ENCODE measurements at regions not wholly inside any gene's neighbourhood (a gene's known extent, or its start where the extent isn't known, plus 50 kb on each side); places are given as distances from the start of the nearest gene placed in this dataset.

GRCh38 chr7:130982160-130982638, 248.2 kb upstream of the KLF14 start:
- peak in 4 of 9 donors; percentile 15 to 56 (median 28) for DNase-seq (ENCODE audit: low read depth in 6 of 9, low spot score in 9 of 9)
- H3K4me3 ChIP-seq (ENCODE audit: low read length in 2 of 2): no peak overlapping the region
- no peaks in the 10 kb centered on the region for H3K27me3 ChIP-seq (ENCODE audit: control insufficient read depth in 2 of 2, insufficient read depth in 1 of 2, low read length in 1 of 2)
- H3K9me3 ChIP-seq (ENCODE audit: control insufficient read depth in 2 of 2, insufficient read depth in 1 of 2, low read length in 1 of 2): no peaks in the 10 kb centered on the region
- WGBS: 21% methylated on average over 3 of the region's 3 CpGs
- H3K4me1 ChIP-seq (ENCODE audit: control insufficient read depth in 2 of 2, insufficient read depth in 2 of 2, low read length in 2 of 2): no peaks in the 10 kb centered on the region
- H3K27ac ChIP-seq (ENCODE audit: low read depth in 1 of 2, low read length in 1 of 2): no peak overlapping the region
- H3K36me3 ChIP-seq (ENCODE audit: control insufficient read depth in 2 of 2, insufficient read depth in 2 of 2, low read length in 1 of 2): no peaks in the 10 kb centered on the region

- Histone ChIP-seq H3K4me3 (ENCODE audit: low read length in 2 of 2) (no peak overlapping the region), H3K27ac (ENCODE audit: low read depth in 1 of 2, low read length in 1 of 2) (no peak overlapping the region), H3K36me3 (ENCODE audit: control insufficient read depth in 2 of 2, insufficient read depth in 2 of 2, low read length in 1 of 2) (no peaks in the 10 kb centered on the region), H3K4me1 (ENCODE audit: control insufficient read depth in 2 of 2, insufficient read depth in 2 of 2, low read length in 2 of 2) (no peaks in the 10 kb centered on the region), H3K9me3 (ENCODE audit: control insufficient read depth in 2 of 2, insufficient read depth in 1 of 2, low read length in 1 of 2) (no peaks in the 10 kb centered on the region), H3K27me3 (ENCODE audit: control insufficient read depth in 2 of 2, insufficient read depth in 1 of 2, low read length in 1 of 2) (no peaks in the 10 kb centered on the region)
- WGBS: 10% methylated on average over 3 of the region's 3 CpGs
- no peak for DNase-seq (ENCODE audit: low read depth in 6 of 9, low spot score in 9 of 9)
These were observed 248.6 kb upstream of the KLF14 start for GRCh38 chr7:130982651-130983050.

GRCh38 chr7:130985361-130985760, 251.4 kb upstream of the KLF14 start:
- 97% methylated on average over 4 of the region's 4 CpGs for WGBS
- H3K4me1 ChIP-seq (ENCODE audit: control insufficient read depth in 2 of 2, insufficient read depth in 2 of 2, low read length in 2 of 2): no peaks in the 10 kb centered on the region

GRCh38 chr7:130986261-130986690, 252.3 kb upstream of the KLF14 start:
- 94% methylated on average over 7 of the region's 7 CpGs for WGBS
- H3K36me3 ChIP-seq (ENCODE audit: control insufficient read depth in 2 of 2, insufficient read depth in 2 of 2, low read length in 1 of 2): no peaks in the 10 kb centered on the region
- H3K27ac ChIP-seq (ENCODE audit: low read depth in 1 of 2, low read length in 1 of 2): no peak overlapping the region
- no peaks in the 10 kb centered on the region for H3K27me3 ChIP-seq (ENCODE audit: control insufficient read depth in 2 of 2, insufficient read depth in 1 of 2, low read length in 1 of 2)
- no peak for DNase-seq (ENCODE audit: low read depth in 6 of 9, low spot score in 9 of 9)
- H3K9me3 ChIP-seq (ENCODE audit: control insufficient read depth in 2 of 2, insufficient read depth in 1 of 2, low read length in 1 of 2): no peaks in the 10 kb centered on the region
- no peak overlapping the region for H3K4me3 ChIP-seq (ENCODE audit: low read length in 2 of 2)
- H3K4me1 ChIP-seq (ENCODE audit: control insufficient read depth in 2 of 2, insufficient read depth in 2 of 2, low read length in 2 of 2): no peaks in the 10 kb centered on the region

More at GRCh38 chr7:130985361-130985760, 251.4 kb upstream of the KLF14 start:
- DNase-seq (ENCODE audit: low read depth in 6 of 9, low spot score in 9 of 9): no peak
- H3K27ac ChIP-seq (ENCODE audit: low read depth in 1 of 2, low read length in 1 of 2): no peak overlapping the region
- no peaks in the 10 kb centered on the region for H3K9me3 ChIP-seq (ENCODE audit: control insufficient read depth in 2 of 2, insufficient read depth in 1 of 2, low read length in 1 of 2)
- no peaks in the 10 kb centered on the region for H3K36me3 ChIP-seq (ENCODE audit: control insufficient read depth in 2 of 2, insufficient read depth in 2 of 2, low read length in 1 of 2)
- H3K4me3 ChIP-seq (ENCODE audit: low read length in 2 of 2): no peak overlapping the region
- H3K27me3 ChIP-seq (ENCODE audit: control insufficient read depth in 2 of 2, insufficient read depth in 1 of 2, low read length in 1 of 2): no peaks in the 10 kb centered on the region

GRCh38 chr7:130987092-130987491, 253.1 kb upstream of the KLF14 start:
- DNase-seq (ENCODE audit: low read depth in 6 of 9, low spot score in 9 of 9): no peak
- no peak overlapping the region for H3K27ac ChIP-seq (ENCODE audit: low read depth in 1 of 2, low read length in 1 of 2)
- no peaks in the 10 kb centered on the region for H3K36me3 ChIP-seq (ENCODE audit: control insufficient read depth in 2 of 2, insufficient read depth in 2 of 2, low read length in 1 of 2)
- H3K9me3 ChIP-seq (ENCODE audit: control insufficient read depth in 2 of 2, insufficient read depth in 1 of 2, low read length in 1 of 2): no peaks in the 10 kb centered on the region
- 98% methylated on average over 4 of the region's 4 CpGs for WGBS
- no peak overlapping the region for H3K4me3 ChIP-seq (ENCODE audit: low read length in 2 of 2)
- H3K27me3 ChIP-seq (ENCODE audit: control insufficient read depth in 2 of 2, insufficient read depth in 1 of 2, low read length in 1 of 2): no peaks in the 10 kb centered on the region
- no peaks in the 10 kb centered on the region for H3K4me1 ChIP-seq (ENCODE audit: control insufficient read depth in 2 of 2, insufficient read depth in 2 of 2, low read length in 2 of 2)

- Histone ChIP-seq H3K9me3 (ENCODE audit: control insufficient read depth in 2 of 2, insufficient read depth in 1 of 2, low read length in 1 of 2) (no peaks in the 10 kb centered on the region), H3K27me3 (ENCODE audit: control insufficient read depth in 2 of 2, insufficient read depth in 1 of 2, low read length in 1 of 2) (no peaks in the 10 kb centered on the region), H3K4me3 (ENCODE audit: low read length in 2 of 2) (no peak overlapping the region), H3K36me3 (ENCODE audit: control insufficient read depth in 2 of 2, insufficient read depth in 2 of 2, low read length in 1 of 2) (no peaks in the 10 kb centered on the region), H3K4me1 (ENCODE audit: control insufficient read depth in 2 of 2, insufficient read depth in 2 of 2, low read length in 2 of 2) (no peaks in the 10 kb centered on the region), H3K27ac (ENCODE audit: low read depth in 1 of 2, low read length in 1 of 2) (no peak overlapping the region)
- 78% methylated on average over 5 of the region's 5 CpGs for WGBS
- DNase-seq (ENCODE audit: low read depth in 6 of 9, low spot score in 9 of 9): no peak
These were observed 254.4 kb upstream of the KLF14 start for GRCh38 chr7:130988443-130988842.

- no peak overlapping the region for H3K4me3 ChIP-seq (ENCODE audit: low read length in 2 of 2)
- H3K36me3 ChIP-seq (ENCODE audit: control insufficient read depth in 2 of 2, insufficient read depth in 2 of 2, low read length in 1 of 2): no peaks in the 10 kb centered on the region
- no peaks in the 10 kb centered on the region for H3K4me1 ChIP-seq (ENCODE audit: control insufficient read depth in 2 of 2, insufficient read depth in 2 of 2, low read length in 2 of 2)
- H3K27me3 ChIP-seq (ENCODE audit: control insufficient read depth in 2 of 2, insufficient read depth in 1 of 2, low read length in 1 of 2): no peaks in the 10 kb centered on the region
- no peak overlapping the region for H3K27ac ChIP-seq (ENCODE audit: low read depth in 1 of 2, low read length in 1 of 2)
- WGBS: 91% methylated on average over 2 of the region's 2 CpGs
- no peaks in the 10 kb centered on the region for H3K9me3 ChIP-seq (ENCODE audit: control insufficient read depth in 2 of 2, insufficient read depth in 1 of 2, low read length in 1 of 2)
- no peak for DNase-seq (ENCODE audit: low read depth in 6 of 9, low spot score in 9 of 9)
These were observed 255.2 kb upstream of the KLF14 start for GRCh38 chr7:130989101-130989795.

- H3K4me1 ChIP-seq (ENCODE audit: control insufficient read depth in 2 of 2, insufficient read depth in 2 of 2, low read length in 2 of 2): no peaks in the 10 kb centered on the region
These were observed 256.3 kb upstream of the KLF14 start for GRCh38 chr7:130990178-130990832.

GRCh38 chr7:130993671-130994365, 259.8 kb upstream of the KLF14 start:
- Histone ChIP-seq H3K27ac (ENCODE audit: low read depth in 1 of 2, low read length in 1 of 2) (peak overlapping the region in 1 of 2 donors; percentile 77), H3K27me3 (ENCODE audit: control insufficient read depth in 2 of 2, insufficient read depth in 1 of 2, low read length in 1 of 2) (no peaks in the 10 kb centered on the region), H3K36me3 (ENCODE audit: control insufficient read depth in 2 of 2, insufficient read depth in 2 of 2, low read length in 1 of 2) (no peaks in the 10 kb centered on the region), H3K4me3 (ENCODE audit: low read length in 2 of 2) (no peak overlapping the region), H3K9me3 (ENCODE audit: control insufficient read depth in 2 of 2, insufficient read depth in 1 of 2, low read length in 1 of 2) (no peaks in the 10 kb centered on the region), H3K4me1 (ENCODE audit: control insufficient read depth in 2 of 2, insufficient read depth in 2 of 2, low read length in 2 of 2) (peaks cover 2 to 5% of the 10 kb centered on the region in 2 donors)
- WGBS: 95% methylated on average over 11 of the region's 11 CpGs
- no peak for DNase-seq (ENCODE audit: low read depth in 6 of 9, low spot score in 9 of 9)

More at GRCh38 chr7:130990178-130990832, 256.3 kb upstream of the KLF14 start:
- 80% methylated on average over 16 of the region's 16 CpGs for WGBS
- DNase-seq (ENCODE audit: low read depth in 6 of 9, low spot score in 9 of 9): no peak
- no peak overlapping the region for H3K4me3 ChIP-seq (ENCODE audit: low read length in 2 of 2)
- no peaks in the 10 kb centered on the region for H3K27me3 ChIP-seq (ENCODE audit: control insufficient read depth in 2 of 2, insufficient read depth in 1 of 2, low read length in 1 of 2)
- H3K9me3 ChIP-seq (ENCODE audit: control insufficient read depth in 2 of 2, insufficient read depth in 1 of 2, low read length in 1 of 2): no peaks in the 10 kb centered on the region
- H3K27ac ChIP-seq (ENCODE audit: low read depth in 1 of 2, low read length in 1 of 2): no peak overlapping the region
- H3K36me3 ChIP-seq (ENCODE audit: control insufficient read depth in 2 of 2, insufficient read depth in 2 of 2, low read length in 1 of 2): no peaks in the 10 kb centered on the region
